ENCODE measurements at regions not wholly inside any gene's neighbourhood (a gene's known extent, or its start where the extent isn't known, plus 50 kb on each side); places are given as distances from the start of the nearest gene placed in this dataset.

DNA sequence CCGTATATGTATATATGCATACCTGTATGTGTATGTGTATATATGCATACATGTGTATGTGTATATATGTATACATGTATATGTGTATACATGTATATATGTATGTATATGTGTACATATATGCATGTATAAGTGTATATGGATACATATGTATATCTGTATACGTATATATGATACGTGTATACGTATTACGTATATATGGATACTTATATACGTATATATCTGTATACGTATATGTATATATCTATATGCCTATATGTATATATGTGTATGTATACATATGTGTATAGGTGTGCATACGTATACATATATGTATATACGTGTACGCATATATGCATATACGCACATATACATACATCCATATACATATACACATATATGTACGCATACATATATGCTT, 681.6 kb upstream of the ANO3 start (continued):
- TF ChIP-seq, protein P1, sequence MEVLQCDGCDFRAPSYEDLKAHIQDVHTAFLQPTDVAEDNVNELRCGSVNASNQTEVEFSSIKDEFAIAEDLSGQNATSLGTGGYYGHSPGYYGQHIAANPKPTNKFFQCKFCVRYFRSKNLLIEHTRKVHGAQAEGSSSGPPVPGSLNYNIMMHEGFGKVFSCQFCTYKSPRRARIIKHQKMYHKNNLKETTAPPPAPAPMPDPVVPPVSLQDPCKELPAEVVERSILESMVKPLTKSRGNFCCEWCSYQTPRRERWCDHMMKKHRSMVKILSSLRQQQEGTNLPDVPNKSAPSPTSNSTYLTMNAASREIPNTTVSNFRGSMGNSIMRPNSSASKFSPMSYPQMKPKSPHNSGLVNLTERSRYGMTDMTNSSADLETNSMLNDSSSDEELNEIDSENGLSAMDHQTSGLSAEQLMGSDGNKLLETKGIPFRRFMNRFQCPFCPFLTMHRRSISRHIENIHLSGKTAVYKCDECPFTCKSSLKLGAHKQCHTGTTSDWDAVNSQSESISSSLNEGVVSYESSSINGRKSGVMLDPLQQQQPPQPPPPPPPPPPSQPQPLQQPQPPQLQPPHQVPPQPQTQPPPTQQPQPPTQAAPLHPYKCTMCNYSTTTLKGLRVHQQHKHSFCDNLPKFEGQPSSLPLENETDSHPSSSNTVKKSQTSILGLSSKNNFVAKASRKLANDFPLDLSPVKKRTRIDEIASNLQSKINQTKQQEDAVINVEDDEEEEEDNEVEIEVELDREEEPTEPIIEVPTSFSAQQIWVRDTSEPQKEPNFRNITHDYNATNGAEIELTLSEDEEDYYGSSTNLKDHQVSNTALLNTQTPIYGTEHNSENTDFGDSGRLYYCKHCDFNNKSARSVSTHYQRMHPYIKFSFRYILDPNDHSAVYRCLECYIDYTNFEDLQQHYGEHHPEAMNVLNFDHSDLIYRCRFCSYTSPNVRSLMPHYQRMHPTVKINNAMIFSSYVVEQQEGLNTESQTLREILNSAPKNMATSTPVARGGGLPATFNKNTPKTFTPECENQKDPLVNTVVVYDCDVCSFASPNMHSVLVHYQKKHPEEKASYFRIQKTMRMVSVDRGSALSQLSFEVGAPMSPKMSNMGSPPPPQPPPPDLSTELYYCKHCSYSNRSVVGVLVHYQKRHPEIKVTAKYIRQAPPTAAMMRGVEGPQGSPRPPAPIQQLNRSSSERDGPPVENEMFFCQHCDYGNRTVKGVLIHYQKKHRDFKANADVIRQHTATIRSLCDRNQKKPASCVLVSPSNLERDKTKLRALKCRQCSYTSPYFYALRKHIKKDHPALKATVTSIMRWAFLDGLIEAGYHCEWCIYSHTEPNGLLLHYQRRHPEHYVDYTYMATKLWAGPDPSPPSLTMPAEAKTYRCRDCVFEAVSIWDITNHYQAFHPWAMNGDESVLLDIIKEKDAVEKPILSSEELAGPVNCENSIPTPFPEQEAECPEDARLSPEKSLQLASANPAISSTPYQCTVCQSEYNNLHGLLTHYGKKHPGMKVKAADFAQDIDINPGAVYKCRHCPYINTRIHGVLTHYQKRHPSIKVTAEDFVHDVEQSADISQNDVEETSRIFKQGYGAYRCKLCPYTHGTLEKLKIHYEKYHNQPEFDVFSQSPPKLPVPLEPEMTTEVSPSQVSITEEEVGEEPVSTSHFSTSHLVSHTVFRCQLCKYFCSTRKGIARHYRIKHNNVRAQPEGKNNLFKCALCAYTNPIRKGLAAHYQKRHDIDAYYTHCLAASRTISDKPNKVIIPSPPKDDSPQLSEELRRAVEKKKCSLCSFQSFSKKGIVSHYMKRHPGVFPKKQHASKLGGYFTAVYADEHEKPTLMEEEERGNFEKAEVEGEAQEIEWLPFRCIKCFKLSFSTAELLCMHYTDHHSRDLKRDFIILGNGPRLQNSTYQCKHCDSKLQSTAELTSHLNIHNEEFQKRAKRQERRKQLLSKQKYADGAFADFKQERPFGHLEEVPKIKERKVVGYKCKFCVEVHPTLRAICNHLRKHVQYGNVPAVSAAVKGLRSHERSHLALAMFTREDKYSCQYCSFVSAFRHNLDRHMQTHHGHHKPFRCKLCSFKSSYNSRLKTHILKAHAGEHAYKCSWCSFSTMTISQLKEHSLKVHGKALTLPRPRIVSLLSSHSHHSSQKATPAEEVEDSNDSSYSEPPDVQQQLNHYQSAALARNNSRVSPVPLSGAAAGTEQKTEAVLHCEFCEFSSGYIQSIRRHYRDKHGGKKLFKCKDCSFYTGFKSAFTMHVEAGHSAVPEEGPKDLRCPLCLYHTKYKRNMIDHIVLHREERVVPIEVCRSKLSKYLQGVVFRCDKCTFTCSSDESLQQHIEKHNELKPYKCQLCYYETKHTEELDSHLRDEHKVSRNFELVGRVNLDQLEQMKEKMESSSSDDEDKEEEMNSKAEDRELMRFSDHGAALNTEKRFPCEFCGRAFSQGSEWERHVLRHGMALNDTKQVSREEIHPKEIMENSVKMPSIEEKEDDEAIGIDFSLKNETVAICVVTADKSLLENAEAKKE (CRISPR knock-in tag; IDR thresholded peaks at IDR 0.05), result no peak
- no peak for TF ChIP-seq NANOG (IDR thresholded peaks at IDR 0.05; ENCODE audit: borderline replicate concordance)
- TF ChIP-seq POLR2AphosphoS5 (IDR thresholded peaks at IDR 0.05; ENCODE audit: low read depth), result no peak
- no peak for TF ChIP-seq ETS1 (IDR thresholded peaks at IDR 0.05)
- no peak for TF ChIP-seq REST (IDR thresholded peaks at IDR 0.05; ENCODE audit: unreplicated experiment)

Data from GM23338 (cell line).